ENCODE measurements at regions not wholly inside any gene's neighbourhood (a gene's known extent, or its start where the extent isn't known, plus 50 kb on each side); places are given as distances from the start of the nearest gene placed in this dataset.

GRCh38 chr1:234916840-234917239 lies 211.8 kb downstream of the TOMM20 start:
- TF ChIP-seq POLR2A (IDR thresholded peaks at IDR 0.05; ENCODE audit: low read length): no peak
- no peak for TF ChIP-seq GATA1 (IDR thresholded peaks at IDR 0.05; ENCODE audit: low read depth, low read length)
